ENCODE measurements at regions not wholly inside any gene's neighbourhood (a gene's known extent, or its start where the extent isn't known, plus 50 kb on each side); places are given as distances from the start of the nearest gene placed in this dataset.

GRCh38 chr12:98389593-98389992, 125.8 kb upstream of the TMPO start:
- Mint-ChIP-seq H3K27me3 (ENCODE audit: unreplicated experiment) (no peaks in the 10 kb centered on the region), H3K4me3 (ENCODE audit: unreplicated experiment) (no peak overlapping the region), H3K4me1 (ENCODE audit: low read depth, unreplicated experiment) (peaks cover 17% of the 10 kb centered on the region), H3K36me3 (ENCODE audit: unreplicated experiment) (no peaks in the 10 kb centered on the region), H3K9me3 (ENCODE audit: unreplicated experiment) (no peaks in the 10 kb centered on the region), H3K27ac (ENCODE audit: unreplicated experiment) (no peak overlapping the region)
- TF ChIP-seq CTCF (IDR thresholded peaks at IDR 0.05; ENCODE audit: partially characterized antibody, unreplicated experiment): no peak
- no peak for DNase-seq

GRCh38 chr12:98397323-98398105, 117.9 kb upstream of the TMPO start:
- peak overlapping the region; percentile 87 for H3K4me3 Mint-ChIP-seq (ENCODE audit: unreplicated experiment)
- peak; percentile 93 for TF ChIP-seq CTCF (IDR thresholded peaks at IDR 0.05; ENCODE audit: partially characterized antibody, unreplicated experiment)

DNA sequence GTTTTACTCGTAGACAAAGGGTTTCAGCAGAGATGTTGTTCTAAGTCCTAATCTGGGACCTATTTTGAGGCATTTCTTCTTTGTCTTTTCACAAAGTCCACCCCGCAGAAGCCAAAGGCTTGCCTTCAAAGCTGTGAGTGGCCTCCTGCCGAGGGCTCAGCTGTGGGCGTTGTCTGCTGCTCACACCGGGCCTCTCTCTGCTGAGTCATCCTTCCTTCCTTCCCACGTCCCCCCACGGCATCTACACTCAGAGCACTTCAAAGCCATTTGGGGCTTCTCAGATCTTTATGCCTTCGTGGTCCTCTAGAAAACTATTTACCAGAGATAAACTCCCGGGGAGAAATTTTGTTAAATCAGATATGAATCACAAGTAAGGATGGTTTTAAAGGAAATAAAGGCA, 115.9 kb upstream of the TMPO start:
- Mint-ChIP-seq H3K4me3 (ENCODE audit: unreplicated experiment) (no peak overlapping the region), H3K9me3 (ENCODE audit: unreplicated experiment) (no peaks in the 10 kb centered on the region), H3K27me3 (ENCODE audit: unreplicated experiment) (no peaks in the 10 kb centered on the region), H3K4me1 (ENCODE audit: low read depth, unreplicated experiment) (peaks cover 20% of the 10 kb centered on the region), H3K27ac (ENCODE audit: unreplicated experiment) (no peak overlapping the region), H3K36me3 (ENCODE audit: unreplicated experiment) (no peaks in the 10 kb centered on the region)
- peak; percentile 37 for DNase-seq
- no peak for TF ChIP-seq CTCF (IDR thresholded peaks at IDR 0.05; ENCODE audit: partially characterized antibody, unreplicated experiment)

More at GRCh38 chr12:98397323-98398105, 117.9 kb upstream of the TMPO start:
- peak; percentile 84 for DNase-seq
- Mint-ChIP-seq H3K4me1 (ENCODE audit: low read depth, unreplicated experiment) (peaks cover 22% of the 10 kb centered on the region), H3K36me3 (ENCODE audit: unreplicated experiment) (no peaks in the 10 kb centered on the region), H3K27me3 (ENCODE audit: unreplicated experiment) (no peaks in the 10 kb centered on the region), H3K27ac (ENCODE audit: unreplicated experiment) (peak overlapping the region; percentile 22), H3K9me3 (ENCODE audit: unreplicated experiment) (no peaks in the 10 kb centered on the region)

- Mint-ChIP-seq H3K27me3 (ENCODE audit: unreplicated experiment) (no peaks in the 10 kb centered on the region), H3K4me3 (ENCODE audit: unreplicated experiment) (no peak overlapping the region), H3K9me3 (ENCODE audit: unreplicated experiment) (no peaks in the 10 kb centered on the region), H3K27ac (ENCODE audit: unreplicated experiment) (no peak overlapping the region), H3K4me1 (ENCODE audit: low read depth, unreplicated experiment) (peaks cover 20% of the 10 kb centered on the region), H3K36me3 (ENCODE audit: unreplicated experiment) (no peaks in the 10 kb centered on the region)
- peak; percentile 82 for DNase-seq
- no peak for TF ChIP-seq CTCF (IDR thresholded peaks at IDR 0.05; ENCODE audit: partially characterized antibody, unreplicated experiment)
Observed at GRCh38 chr12:98401427-98401826, 114.0 kb upstream of the TMPO start.

GRCh38 chr12:98402091-98402490, 113.3 kb upstream of the TMPO start:
- Mint-ChIP-seq H3K4me3 (ENCODE audit: unreplicated experiment) (no peak overlapping the region), H3K9me3 (ENCODE audit: unreplicated experiment) (no peaks in the 10 kb centered on the region), H3K27me3 (ENCODE audit: unreplicated experiment) (no peaks in the 10 kb centered on the region), H3K27ac (ENCODE audit: unreplicated experiment) (no peak overlapping the region), H3K36me3 (ENCODE audit: unreplicated experiment) (no peaks in the 10 kb centered on the region), H3K4me1 (ENCODE audit: low read depth, unreplicated experiment) (peaks cover 20% of the 10 kb centered on the region)
- DNase-seq: no peak
- TF ChIP-seq CTCF (IDR thresholded peaks at IDR 0.05; ENCODE audit: partially characterized antibody, unreplicated experiment): no peak

Data from glutamatergic neuron (in vitro differentiated cells).